Right atrium auricular region (tissue), 2 donors: ENCODE measurements at regions not wholly inside any gene's neighbourhood (a gene's known extent, or its start where the extent isn't known, plus 50 kb on each side); places are given as distances from the start of the nearest gene placed in this dataset.

ENCODE experiments used
- DNase-seq: peaks from one replicate; pipeline ENCODE4 v3.0.0-alpha.2; 2019; ENCODE audit warnings: low spot score
- H3K27ac ChIP-seq, 2 donors: fragments of 200-600 bp; sonication (generic); 1 replicate in 1 of 2; 2 replicates in 1 of 2; pipeline ENCODE4 v1.5.1; 2016 to 2019
- H3K27me3 ChIP-seq, 2 donors: fragments of 200-600 bp; sonication (generic); one replicate each; pipeline versions ENCODE4 v1.5.1 to v1.6.0; 2017 to 2019
- H3K36me3 ChIP-seq: fragments of 200-600 bp; sonication (generic); one replicate; pipeline ENCODE4 v1.5.1; 2016
- H3K4me1 ChIP-seq, 2 donors: fragments of 200-600 bp; sonication (generic); one replicate each; pipeline versions ENCODE4 v1.5.1 to v1.6.0; 2017 to 2019
- H3K4me3 ChIP-seq, 2 donors: fragments of 200-600 bp; sonication (generic); 1 replicate in 1 of 2; 2 replicates in 1 of 2; pipeline ENCODE4 v1.5.1; 2017 to 2019; ENCODE audit warnings: mild to moderate bottlenecking in 1 of 2, moderate library complexity in 1 of 2
- H3K9me3 ChIP-seq, 2 donors: fragments of 200-600 bp; sonication (generic); one replicate each; pipeline ENCODE4 v1.5.1; 2019
- TF ChIP-seq, protein P1 (sequence below), 2 donors: fragments of 200-600 bp; sonication (generic); IDR thresholded peaks; one replicate each; pipeline ENCODE4 v1.5.1; 2019; ENCODE audit warnings: antibody characterized with exemption in 2 of 2

DNA sequence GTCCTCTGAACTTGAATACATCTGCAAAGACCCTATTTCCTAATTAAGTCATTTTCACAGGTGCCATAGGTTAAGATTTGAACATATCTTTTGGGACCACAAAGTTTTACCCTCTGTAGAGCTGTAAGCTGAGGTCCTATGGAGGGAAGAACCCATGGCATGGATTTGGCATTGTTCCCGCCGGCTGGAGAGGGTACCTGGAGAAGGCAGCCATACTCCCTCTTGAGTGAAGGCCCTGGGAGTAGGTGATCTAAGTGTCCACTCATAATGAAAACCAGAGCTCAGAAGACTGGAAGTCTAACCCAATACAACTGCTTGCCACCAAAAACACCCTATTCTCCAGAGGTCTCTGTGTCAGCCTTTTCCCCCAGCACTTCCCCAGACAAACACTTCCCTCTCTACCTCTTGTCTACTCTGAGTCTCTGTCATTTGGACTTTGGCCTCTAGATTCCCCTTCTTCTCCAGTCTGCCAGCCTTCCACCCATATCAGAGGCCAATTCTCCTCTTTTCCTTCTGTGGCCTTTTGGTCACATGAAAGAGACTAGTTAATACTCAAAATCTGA, 363.9 kb downstream of the MAFB start:
- no peaks in the 10 kb centered on the region for H3K4me1 ChIP-seq
- H3K36me3 ChIP-seq = no peaks in the 10 kb centered on the region
- TF ChIP-seq, protein P1, sequence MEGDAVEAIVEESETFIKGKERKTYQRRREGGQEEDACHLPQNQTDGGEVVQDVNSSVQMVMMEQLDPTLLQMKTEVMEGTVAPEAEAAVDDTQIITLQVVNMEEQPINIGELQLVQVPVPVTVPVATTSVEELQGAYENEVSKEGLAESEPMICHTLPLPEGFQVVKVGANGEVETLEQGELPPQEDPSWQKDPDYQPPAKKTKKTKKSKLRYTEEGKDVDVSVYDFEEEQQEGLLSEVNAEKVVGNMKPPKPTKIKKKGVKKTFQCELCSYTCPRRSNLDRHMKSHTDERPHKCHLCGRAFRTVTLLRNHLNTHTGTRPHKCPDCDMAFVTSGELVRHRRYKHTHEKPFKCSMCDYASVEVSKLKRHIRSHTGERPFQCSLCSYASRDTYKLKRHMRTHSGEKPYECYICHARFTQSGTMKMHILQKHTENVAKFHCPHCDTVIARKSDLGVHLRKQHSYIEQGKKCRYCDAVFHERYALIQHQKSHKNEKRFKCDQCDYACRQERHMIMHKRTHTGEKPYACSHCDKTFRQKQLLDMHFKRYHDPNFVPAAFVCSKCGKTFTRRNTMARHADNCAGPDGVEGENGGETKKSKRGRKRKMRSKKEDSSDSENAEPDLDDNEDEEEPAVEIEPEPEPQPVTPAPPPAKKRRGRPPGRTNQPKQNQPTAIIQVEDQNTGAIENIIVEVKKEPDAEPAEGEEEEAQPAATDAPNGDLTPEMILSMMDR (IDR thresholded peaks at IDR 0.05) = no peak
- no peak for DNase-seq
- H3K27me3 ChIP-seq = no peaks in the 10 kb centered on the region
- H3K4me3 ChIP-seq = no peak overlapping the region
- no peaks in the 10 kb centered on the region for H3K9me3 ChIP-seq
- no peak overlapping the region for H3K27ac ChIP-seq

- H3K27ac ChIP-seq = no peak overlapping the region
- H3K36me3 ChIP-seq = no peaks in the 10 kb centered on the region
- H3K27me3 ChIP-seq = no peaks in the 10 kb centered on the region
- H3K4me3 ChIP-seq = no peak overlapping the region
- no peaks in the 10 kb centered on the region for H3K9me3 ChIP-seq
- TF ChIP-seq, protein P1 (IDR thresholded peaks at IDR 0.05) = no peak
- H3K4me1 ChIP-seq = no peaks in the 10 kb centered on the region
- no peak for DNase-seq
Observed at GRCh38 chr20:40323361-40323794, 365.7 kb downstream of the MAFB start.

GRCh38 chr20:40322941-40323340, 366.1 kb downstream of the MAFB start:
- Histone ChIP-seq H3K27me3 (no peaks in the 10 kb centered on the region), H3K9me3 (no peaks in the 10 kb centered on the region), H3K4me1 (no peaks in the 10 kb centered on the region), H3K36me3 (no peaks in the 10 kb centered on the region), H3K4me3 (no peak overlapping the region), H3K27ac (no peak overlapping the region)
- TF ChIP-seq, protein P1 (IDR thresholded peaks at IDR 0.05) = no peak
- DNase-seq = no peak

- Histone ChIP-seq H3K27me3 (no peaks in the 10 kb centered on the region), H3K9me3 (no peaks in the 10 kb centered on the region), H3K4me1 (no peaks in the 10 kb centered on the region), H3K4me3 (no peak overlapping the region), H3K36me3 (no peaks in the 10 kb centered on the region), H3K27ac (no peak overlapping the region)
- DNase-seq = no peak
- TF ChIP-seq, protein P1 (IDR thresholded peaks at IDR 0.05) = no peak
Observed at GRCh38 chr20:40320517-40321011, 368.5 kb downstream of the MAFB start.

DNA sequence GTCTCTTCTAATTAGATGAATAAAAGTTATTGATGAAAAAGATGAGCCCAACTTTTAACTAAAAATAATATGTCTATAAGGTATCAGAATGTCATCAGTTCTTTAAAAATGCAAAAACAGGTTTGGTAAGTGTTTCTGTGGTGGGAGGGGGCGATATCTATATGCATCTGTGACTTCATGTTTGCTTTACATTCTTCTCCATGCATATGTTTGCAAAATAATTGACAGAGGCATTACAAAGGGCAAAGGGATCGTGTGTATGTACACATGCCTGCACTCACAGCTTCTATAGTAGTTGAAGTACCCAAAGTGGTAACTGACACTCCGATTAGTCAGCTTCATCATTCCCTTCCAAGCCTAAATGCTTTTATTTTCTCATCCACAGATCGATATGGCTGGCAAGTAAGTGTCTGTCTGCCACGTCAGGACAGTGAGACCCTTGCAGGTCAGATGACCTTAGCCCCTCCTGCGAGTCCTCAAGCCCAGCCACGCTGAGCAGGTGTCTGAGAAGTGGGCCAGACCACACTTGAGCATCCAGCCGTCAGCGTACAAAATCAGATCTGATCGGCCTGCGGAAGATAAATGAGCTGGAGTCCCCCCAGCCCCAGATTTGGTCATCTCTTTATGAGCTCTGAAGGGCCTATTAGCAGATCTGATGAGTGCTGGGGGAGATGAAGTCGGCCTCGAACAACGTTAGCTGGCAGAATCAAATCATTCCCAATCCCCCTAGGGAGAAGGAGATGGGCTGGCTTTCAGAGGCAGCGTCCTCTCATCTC, 369.1 kb downstream of the MAFB start:
- DNase-seq = no peak
- no peaks in the 10 kb centered on the region for H3K36me3 ChIP-seq
- no peaks in the 10 kb centered on the region for H3K9me3 ChIP-seq
- TF ChIP-seq, protein P1 (IDR thresholded peaks at IDR 0.05) = no peak
- H3K27ac ChIP-seq = no peak overlapping the region
- no peaks in the 10 kb centered on the region for H3K4me1 ChIP-seq
- no peaks in the 10 kb centered on the region for H3K27me3 ChIP-seq
- H3K4me3 ChIP-seq = no peak overlapping the region
